Heart left ventricle (tissue), 16 donors: ENCODE measurements at regions not wholly inside any gene's neighbourhood (a gene's known extent, or its start where the extent isn't known, plus 50 kb on each side); places are given as distances from the start of the nearest gene placed in this dataset.

Experiments used
- ATAC-seq, 4 donors: fragments of 200-7000 bp; cut with Tn5 transposase; one replicate each; pipeline ENCODE4 v1.9.1; 2020 to 2022; ENCODE audit warnings: moderate library complexity in 4 of 4, mild to moderate bottlenecking in 3 of 4, moderate number of reproducible peaks in 1 of 4
- DNase-seq, 5 donors: peaks; one replicate each; pipeline ENCODE4 v3.0.0-alpha.2; 2020
- H3K27ac ChIP-seq, 12 donors: fragments of 200-600 bp; sonication (generic) in 4 of 12; one replicate each; pipeline versions ENCODE4 v1.5.0 to v1.8.0; 2016 to 2022; ENCODE audit warnings: mild to moderate bottlenecking in 2 of 12
- H3K27me3 ChIP-seq, 9 donors: fragments of 200-600 bp; sonication (generic) in 2 of 9; one replicate each; pipeline versions ENCODE4 v1.5.1 to v1.8.0; 2016 to 2022; ENCODE audit warnings: mild to moderate bottlenecking in 3 of 9
- H3K36me3 ChIP-seq, 9 donors: fragments of 200-600 bp; sonication (generic) in 2 of 9; one replicate each; pipeline versions ENCODE4 v1.5.0 to v1.8.0; 2018 to 2022; ENCODE audit warnings: mild to moderate bottlenecking in 2 of 9
- H3K4me1 ChIP-seq, 12 donors: fragments of 200-600 bp; sonication (generic) in 4 of 12; one replicate each; pipeline versions ENCODE4 v1.5.0 to v1.8.0; 2016 to 2022; ENCODE audit warnings: mild to moderate bottlenecking in 3 of 12
- H3K4me3 ChIP-seq, 12 donors: fragments of 200-600 bp; sonication (generic) in 4 of 12; one replicate each; pipeline versions ENCODE4 v1.5.0 to v1.8.0; 2017 to 2022; ENCODE audit warnings: mild to moderate bottlenecking in 9 of 12, moderate library complexity in 4 of 12
- H3K9me3 ChIP-seq, 12 donors: fragments of 200-600 bp; sonication (generic) in 4 of 12; one replicate each; pipeline versions ENCODE4 v1.5.0 to v1.8.0; 2016 to 2022; ENCODE audit warnings: mild to moderate bottlenecking in 1 of 12
- CTCF ChIP-seq, 12 donors: fragments of 200-600 bp; sonication (generic) in 4 of 12; IDR thresholded peaks; one replicate each; pipeline versions ENCODE4 v1.5.0 to v1.8.0; 2018 to 2022; ENCODE audit warnings: antibody characterized with exemption in 12 of 12, mild to moderate bottlenecking in 5 of 12
- POLR2A ChIP-seq, 2 donors: fragments of 450-650 bp; IDR thresholded peaks; one replicate each; pipeline ENCODE4 v1.6.1; 2017; ENCODE audit warnings: antibody characterized with exemption in 2 of 2, mild to moderate bottlenecking in 2 of 2, moderate library complexity in 2 of 2
- WGBS, 4 donors: extraction: QIAGEN DNeasy Blood & Tissue Kit in 2 of 4; methylation state at CpG; one replicate each; pipeline versions ENCODE4 v1.1.5 to v1.1.7; 2013 to 2018; 5-methylcytosine and 5-hydroxymethylcytosine counted together
- intact Hi-C, 10 donors: fragments of 100-400 bp; cut with DNase I; formaldehyde crosslinking; loops; one replicate each; pipeline versions ENCODE4 v1.11.1 to v1.14.2; 2022
- donor health status: ischemic (EF 13 %, LVEDD 7.1; RV severe dilation, severe dysfunction).
- donor health status: healthy with polysubstance abuse.
- donor health status: DM: no; HTN: yes; CAD: no.
- donor health status: DM: no; HTN: no; CAD: no.
- donor health status: ischemic (EF 25% LVEDD 6.9; RV normal size, moderate dysfunction).
- donor health status: ischemic (EF 25% LVEDD 5.7; RV mildly dilated, moderate dysfunction).
- donor health status: healthy.
- donor health status: DM: yes; HTN: yes; CAD: no.
- donor health status: ischemic (EF 35%, LVEDD 5.7; RV mildly dilated, moderate dysfunction).
- donor health status: nonischemic (EF 11% LVEDD 7.7; RV severe dilation, severe dysfunction).
- donor health status: DM: yes; HTN: yes; CAD: no.
- donor health status: PGD.
- donor health status: ischemic (EF 29% LVEDD 5.4; RV normal size, mild dysfunction).
- donor health status: nonischemic (EF 23%, LVEDD 6.1; RV moderate dilation, normal function).

- WGBS, 4 donors: 71 to 79% (median 74%) methylated on average over 14 of the region's 14 CpGs
- no peak for ATAC-seq
Measured at GRCh38 chr21:32844653-32845436, 73.3 kb upstream of the PAXBP1 start.

GRCh38 chr21:32858628-32859027 lies 87.1 kb upstream of the PAXBP1 start:
- no peak for ATAC-seq
- 80 to 90% (median 88%) methylated on average over 4 of the region's 4 CpGs for WGBS, 4 donors
- intact Hi-C loops: no loop called here

More at GRCh38 chr21:32844653-32845436, 73.3 kb upstream of the PAXBP1 start:
- TF ChIP-seq POLR2A (IDR thresholded peaks at IDR 0.05) (no peak), CTCF (IDR thresholded peaks at IDR 0.05) (no peak)
- Histone ChIP-seq H3K9me3 (no peaks in the 10 kb centered on the region), H3K27me3 (peaks cover 0 to 3% (median 0%) of the 10 kb centered on the region in 9 donors), H3K27ac (no peak overlapping the region), H3K36me3 (no peaks in the 10 kb centered on the region), H3K4me1 (no peaks in the 10 kb centered on the region), H3K4me3 (no peak overlapping the region)
- intact Hi-C loops: no loop called here
- DNase-seq: no peak

DNA sequence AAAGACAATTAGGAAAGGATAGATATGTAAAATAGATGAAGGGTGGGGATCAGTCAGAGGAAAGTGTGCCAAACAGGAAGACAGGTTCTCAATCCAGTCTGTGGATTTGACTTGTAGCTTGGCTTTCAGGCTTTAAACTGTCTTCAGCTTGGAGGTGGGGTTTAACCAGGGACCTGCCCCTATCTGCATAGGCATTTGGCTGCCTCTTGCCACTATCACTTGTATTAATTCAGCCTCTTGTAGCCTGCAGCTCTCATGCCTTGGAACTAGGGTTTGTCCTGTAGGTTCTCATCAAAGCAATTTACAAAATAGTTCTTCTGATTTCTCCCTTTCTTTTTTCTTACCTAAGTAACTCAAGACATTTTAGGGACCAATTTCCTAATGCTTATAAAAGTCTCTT lies 88.8 kb upstream of the PAXBP1 start:
- TF ChIP-seq CTCF (IDR thresholded peaks at IDR 0.05): no peak
- TF ChIP-seq POLR2A (IDR thresholded peaks at IDR 0.05): no peak
- Histone ChIP-seq H3K4me1 (no peaks in the 10 kb centered on the region), H3K36me3 (no peaks in the 10 kb centered on the region), H3K27ac (no peak overlapping the region), H3K27me3 (peaks cover 0 to 8% (median 0%) of the 10 kb centered on the region in 9 donors), H3K9me3 (peaks cover 0 to 5% (median 0%) of the 10 kb centered on the region in 12 donors), H3K4me3 (no peak overlapping the region)
- ATAC-seq (no peak), DNase-seq (no peak)
- intact Hi-C loops: no loop called here

More at GRCh38 chr21:32858628-32859027, 87.1 kb upstream of the PAXBP1 start:
- no peaks in the 10 kb centered on the region for H3K36me3 ChIP-seq
- peaks cover 0 to 8% (median 0%) of the 10 kb centered on the region in 9 donors for H3K27me3 ChIP-seq
- no peaks in the 10 kb centered on the region for H3K4me1 ChIP-seq
- no peak overlapping the region for H3K27ac ChIP-seq
- peaks cover 0 to 5% (median 0%) of the 10 kb centered on the region in 12 donors for H3K9me3 ChIP-seq
- TF ChIP-seq CTCF (IDR thresholded peaks at IDR 0.05): no peak
- TF ChIP-seq POLR2A (IDR thresholded peaks at IDR 0.05): no peak
- DNase-seq: no peak
- no peak overlapping the region for H3K4me3 ChIP-seq

DNA sequence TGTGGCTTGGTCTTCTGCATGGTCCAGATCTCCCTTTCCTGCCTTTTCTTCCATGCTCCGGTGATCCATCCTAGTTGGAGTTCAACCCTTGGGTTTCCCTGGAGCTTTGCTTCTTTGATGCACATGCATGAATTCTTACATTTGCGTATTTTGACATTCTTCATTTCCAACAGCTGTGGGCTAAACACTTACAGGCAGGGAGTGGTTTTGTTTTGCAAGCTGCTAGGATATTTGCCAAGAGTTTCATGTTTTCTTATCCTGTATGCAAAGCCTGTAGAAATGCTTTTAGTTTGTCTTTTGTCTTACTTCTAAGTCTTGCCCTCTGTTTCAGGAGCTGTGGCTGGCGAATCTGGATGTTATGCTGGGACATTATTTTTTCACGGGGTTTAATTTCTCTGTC lies 90.3 kb upstream of the PAXBP1 start:
- ATAC-seq: no peak
- H3K27me3 ChIP-seq: peaks cover 0 to 6% (median 0%) of the 10 kb centered on the region in 9 donors
- WGBS, 4 donors: 74 to 79% (median 75%) methylated on average over 4 of the region's 4 CpGs
- DNase-seq: no peak
- peaks cover 0 to 5% (median 0%) of the 10 kb centered on the region in 12 donors for H3K9me3 ChIP-seq
- TF ChIP-seq CTCF (IDR thresholded peaks at IDR 0.05) (no peak), POLR2A (IDR thresholded peaks at IDR 0.05) (no peak)
- intact Hi-C loops: no loop called here
- no peaks in the 10 kb centered on the region for H3K36me3 ChIP-seq
- no peak overlapping the region for H3K4me3 ChIP-seq
- H3K27ac ChIP-seq: no peak overlapping the region
- H3K4me1 ChIP-seq: no peaks in the 10 kb centered on the region
